ENCODE measurements at regions not wholly inside any gene's neighbourhood (a gene's known extent, or its start where the extent isn't known, plus 50 kb on each side); places are given as distances from the start of the nearest gene placed in this dataset.

- no peak overlapping the region for H2BK5ac ChIP-seq (ENCODE audit: insufficient read length, low read length)
- Mint-ChIP-seq H3K36me3 (ENCODE audit: insufficient read depth in 1 of 3, low read depth in 3 of 3) (no peaks in the 10 kb centered on the region), H3K27ac (no peak overlapping the region), H3K27me3 (ENCODE audit: low read depth) (no peaks in the 10 kb centered on the region), H3K4me1 (no peaks in the 10 kb centered on the region), H3K4me3 (no peak overlapping the region), H3K9me3 (no peaks in the 10 kb centered on the region)
- no peaks in the 10 kb centered on the region for H3K27me3 ChIP-seq (ENCODE audit: insufficient read depth, low read length)
- H3K27ac ChIP-seq (ENCODE audit: insufficient read length, low read depth, low read length): no peak overlapping the region
- H3K4me1 ChIP-seq (ENCODE audit: insufficient read depth, low read length): no peaks in the 10 kb centered on the region
- DNase-seq: no peak
- H3T11ph ChIP-seq (ENCODE audit: low read length): no peak overlapping the region
- no peak overlapping the region for H2BK15ac ChIP-seq (ENCODE audit: low read depth, low read length)
- no peak overlapping the region for H2BK120ac ChIP-seq (ENCODE audit: low read depth, low read length, poor library complexity, severe bottlenecking)
- H4K8ac ChIP-seq (replicated peaks; ENCODE audit: insufficient read length, low read depth, low read length): no peak overlapping the region
- H3K23me2 ChIP-seq (ENCODE audit: insufficient read length, low read depth, low read length, poor library complexity, severe bottlenecking): no peaks in the 10 kb centered on the region
- no peak overlapping the region for H2BK20ac ChIP-seq (ENCODE audit: low read depth, low read length, poor library complexity, severe bottlenecking)
- H3K4ac ChIP-seq (ENCODE audit: low read depth, low read length): no peak overlapping the region
- no peak overlapping the region for H4K91ac ChIP-seq (ENCODE audit: insufficient read length, low read depth, low read length)
- no peak overlapping the region for H3K4me2 ChIP-seq (ENCODE audit: insufficient read depth, insufficient read length, low read length)
- no peaks in the 10 kb centered on the region for H4K20me1 ChIP-seq (ENCODE audit: control insufficient read depth, insufficient read depth, insufficient read length)
- no peak overlapping the region for H2AK5ac ChIP-seq (ENCODE audit: insufficient read length, low read length)
- H2BK12ac ChIP-seq (ENCODE audit: insufficient read length, low read depth, low read length): no peak overlapping the region
- no peak for TF ChIP-seq CTCF (conservative IDR thresholded peaks at IDR 0.05)
- no peaks in the 10 kb centered on the region for H3K9me3 ChIP-seq (ENCODE audit: control insufficient read depth, low read depth, low read length)
- no peaks in the 10 kb centered on the region for H3K79me1 ChIP-seq (ENCODE audit: insufficient read depth, low read depth, low read length, poor library complexity, severe bottlenecking)
- no peak overlapping the region for H2AFZ ChIP-seq (ENCODE audit: low read length)
- H3K9ac ChIP-seq (ENCODE audit: extremely low read depth, insufficient read length, low read length): no peak overlapping the region
- no peak overlapping the region for H3K14ac ChIP-seq (ENCODE audit: insufficient read depth, low read length)
- no CpG with 5 or more reads among the region's 1 CpG for WGBS (ENCODE audit: extremely low coverage, insufficient read length, low lambda C conversion rate)
- H3K79me2 ChIP-seq (ENCODE audit: insufficient read depth, low read length): no peaks in the 10 kb centered on the region
- no peak overlapping the region for H4K5ac ChIP-seq (ENCODE audit: insufficient read length, low read depth, low read length)
- no peak overlapping the region for H3K23ac ChIP-seq (ENCODE audit: insufficient read length, low read depth, low read length)
- H3K56ac ChIP-seq (ENCODE audit: insufficient read length, low read depth, low read length): no peak overlapping the region
- no peak overlapping the region for H3K18ac ChIP-seq (ENCODE audit: insufficient read length, low read depth, low read length)
These were observed 334.9 kb upstream of the PRICKLE1 start for GRCh38 chr12:42924482-42924881.
